Liver (tissue), 8 donors: ENCODE measurements at regions not wholly inside any gene's neighbourhood (a gene's known extent, or its start where the extent isn't known, plus 50 kb on each side); places are given as distances from the start of the nearest gene placed in this dataset.

Experiments used
- DNase-seq: peaks from one replicate; pipeline ENCODE4 v3.0.0-alpha.2; 2017; ENCODE audit warnings: low spot score
- H3K27ac ChIP-seq, 2 donors: one replicate each; pipeline ENCODE4 v1.7.0; 2013; ENCODE audit warnings: inconsistent platforms in 2 of 2, low read length in 2 of 2, control low read depth in 1 of 2, low read depth in 1 of 2, mild to moderate bottlenecking in 1 of 2
- H3K27me3 ChIP-seq, 4 donors: one replicate each; pipeline versions ENCODE4 v1.6.1 to v1.7.0; 2013; ENCODE audit warnings: low read length in 3 of 4, inconsistent platforms in 1 of 4, mild to moderate bottlenecking in 1 of 4, moderate library complexity in 1 of 4; ENCODE audit not compliant: control insufficient read depth in 4 of 4, insufficient read depth in 4 of 4
- H3K36me3 ChIP-seq, 4 donors: one replicate each; pipeline versions ENCODE4 v1.6.1 to v1.7.0; 2013; ENCODE audit warnings: low read length in 3 of 4, mild to moderate bottlenecking in 3 of 4, low read depth in 1 of 4, moderate library complexity in 1 of 4; ENCODE audit not compliant: control insufficient read depth in 4 of 4, insufficient read depth in 3 of 4
- H3K4me1 ChIP-seq, 4 donors: one replicate each; pipeline versions ENCODE4 v1.6.1 to v1.7.0; 2013; ENCODE audit warnings: low read length in 3 of 4, mild to moderate bottlenecking in 3 of 4, moderate library complexity in 1 of 4; ENCODE audit not compliant: control insufficient read depth in 4 of 4, insufficient read depth in 4 of 4
- H3K4me3 ChIP-seq, 3 donors: one replicate each; pipeline versions ENCODE4 v1.6.1 to v1.7.0; 2013; ENCODE audit warnings: low read length in 3 of 3, control low read depth in 1 of 3, low read depth in 1 of 3, mild to moderate bottlenecking in 1 of 3
- H3K9ac ChIP-seq, 2 donors: one replicate each; pipeline ENCODE4 v1.7.0; 2013; ENCODE audit warnings: low read length in 2 of 2, mild to moderate bottlenecking in 2 of 2, moderate library complexity in 2 of 2, control low read depth in 1 of 2, low read depth in 1 of 2
- H3K9me3 ChIP-seq, 4 donors: one replicate each; pipeline versions ENCODE4 v1.6.1 to v1.7.0; 2013; ENCODE audit warnings: low read length in 3 of 4; ENCODE audit not compliant: control insufficient read depth in 4 of 4
- ATF3 ChIP-seq: IDR thresholded peaks from 2 replicates; pipeline ENCODE4 v1.6.1; 2016; ENCODE audit warnings: antibody characterized with exemption
- CTCF ChIP-seq: fragments of 150-350 bp; IDR thresholded peaks from 2 replicates; pipeline ENCODE4 v1.5.1; 2017; ENCODE audit warnings: improper control_type of control experiment, low read depth, low read length; ENCODE audit not compliant: missing input control
- FOXA1 ChIP-seq: IDR thresholded peaks from 2 replicates; pipeline ENCODE4 v1.6.1; 2016; ENCODE audit warnings: antibody characterized with exemption
- FOXA2 ChIP-seq: IDR thresholded peaks from 2 replicates; pipeline ENCODE4 v1.6.1; 2016; ENCODE audit warnings: antibody characterized with exemption
- GABPA ChIP-seq, 2 donors: IDR thresholded peaks in 1 of 2; conservative IDR thresholded peaks in 1 of 2; 2 replicates each; pipeline ENCODE4 v1.6.1; 2016; ENCODE audit warnings: antibody characterized with exemption in 2 of 2, mild to moderate bottlenecking in 1 of 2, moderate library complexity in 1 of 2
- HNF4A ChIP-seq, 2 donors: conservative IDR thresholded peaks; 2 replicates each; pipeline ENCODE4 v1.6.1; 2016; ENCODE audit warnings: antibody characterized with exemption in 2 of 2, mild to moderate bottlenecking in 2 of 2
- JUND ChIP-seq, 2 donors: IDR thresholded peaks; 2 replicates each; pipeline ENCODE4 v1.6.1; 2016; ENCODE audit warnings: antibody characterized with exemption in 2 of 2
- NR2F2 ChIP-seq: IDR thresholded peaks from 2 replicates; pipeline ENCODE4 v1.6.1; 2016; ENCODE audit warnings: antibody characterized with exemption
- SP1 ChIP-seq: IDR thresholded peaks from 2 replicates; pipeline ENCODE4 v1.6.1; 2018; ENCODE audit warnings: antibody characterized with exemption, mild to moderate bottlenecking
- TAF1 ChIP-seq: conservative IDR thresholded peaks from 2 replicates; pipeline ENCODE4 v1.6.1; 2016; ENCODE audit warnings: antibody characterized with exemption, mild to moderate bottlenecking
- YY1 ChIP-seq: IDR thresholded peaks from 2 replicates; pipeline ENCODE4 v1.6.1; 2016; ENCODE audit warnings: antibody characterized with exemption, mild to moderate bottlenecking
- ZBTB33 ChIP-seq: IDR thresholded peaks from 2 replicates; pipeline ENCODE4 v1.6.1; 2016; ENCODE audit warnings: antibody characterized with exemption
- WGBS: extraction: QIAGEN DNeasy Blood & Tissue Kit; methylation state at CpG from one replicate; pipeline ENCODE4 v1.1.7; 2013; 5-methylcytosine and 5-hydroxymethylcytosine counted together
- TF ChIP-seq, protein P1 (sequence below): IDR thresholded peaks from 2 replicates; pipeline ENCODE4 v1.6.1; 2016; ENCODE audit warnings: antibody characterized with exemption, mild to moderate bottlenecking
- donor health status: healthy.
- donor health status: healthy.
- donor health status: healthy.
- donor health status: healthy.
- donor health status: healthy.

GRCh38 chr16:54342966-54343365 is 56.4 kb upstream of the IRX3 start:
- no peak for DNase-seq
- Histone ChIP-seq H3K4me3 (no peak overlapping the region), H3K27me3 (no peaks in the 10 kb centered on the region), H3K9ac (no peak overlapping the region), H3K27ac (no peak overlapping the region), H3K4me1 (no peaks in the 10 kb centered on the region), H3K36me3 (no peaks in the 10 kb centered on the region), H3K9me3 (peaks cover 0 to 6% (median 0%) of the 10 kb centered on the region in 4 donors)
- WGBS: 93% methylated on average over 5 of the region's 5 CpGs
- TF ChIP-seq HNF4A (conservative IDR thresholded peaks at IDR 0.05) (no peak), NR2F2 (no peak), ZBTB33 (no peak), TAF1 (no peak), ATF3 (no peak), FOXA2 (no peak), JUND (IDR thresholded peaks at IDR 0.05) (no peak), FOXA1 (no peak)
- TF ChIP-seq, protein P1, sequence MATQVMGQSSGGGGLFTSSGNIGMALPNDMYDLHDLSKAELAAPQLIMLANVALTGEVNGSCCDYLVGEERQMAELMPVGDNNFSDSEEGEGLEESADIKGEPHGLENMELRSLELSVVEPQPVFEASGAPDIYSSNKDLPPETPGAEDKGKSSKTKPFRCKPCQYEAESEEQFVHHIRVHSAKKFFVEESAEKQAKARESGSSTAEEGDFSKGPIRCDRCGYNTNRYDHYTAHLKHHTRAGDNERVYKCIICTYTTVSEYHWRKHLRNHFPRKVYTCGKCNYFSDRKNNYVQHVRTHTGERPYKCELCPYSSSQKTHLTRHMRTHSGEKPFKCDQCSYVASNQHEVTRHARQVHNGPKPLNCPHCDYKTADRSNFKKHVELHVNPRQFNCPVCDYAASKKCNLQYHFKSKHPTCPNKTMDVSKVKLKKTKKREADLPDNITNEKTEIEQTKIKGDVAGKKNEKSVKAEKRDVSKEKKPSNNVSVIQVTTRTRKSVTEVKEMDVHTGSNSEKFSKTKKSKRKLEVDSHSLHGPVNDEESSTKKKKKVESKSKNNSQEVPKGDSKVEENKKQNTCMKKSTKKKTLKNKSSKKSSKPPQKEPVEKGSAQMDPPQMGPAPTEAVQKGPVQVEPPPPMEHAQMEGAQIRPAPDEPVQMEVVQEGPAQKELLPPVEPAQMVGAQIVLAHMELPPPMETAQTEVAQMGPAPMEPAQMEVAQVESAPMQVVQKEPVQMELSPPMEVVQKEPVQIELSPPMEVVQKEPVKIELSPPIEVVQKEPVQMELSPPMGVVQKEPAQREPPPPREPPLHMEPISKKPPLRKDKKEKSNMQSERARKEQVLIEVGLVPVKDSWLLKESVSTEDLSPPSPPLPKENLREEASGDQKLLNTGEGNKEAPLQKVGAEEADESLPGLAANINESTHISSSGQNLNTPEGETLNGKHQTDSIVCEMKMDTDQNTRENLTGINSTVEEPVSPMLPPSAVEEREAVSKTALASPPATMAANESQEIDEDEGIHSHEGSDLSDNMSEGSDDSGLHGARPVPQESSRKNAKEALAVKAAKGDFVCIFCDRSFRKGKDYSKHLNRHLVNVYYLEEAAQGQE: no peak

- H3K9me3 ChIP-seq: peaks cover 0 to 6% (median 0%) of the 10 kb centered on the region in 4 donors
- DNase-seq: no peak
- TF ChIP-seq HNF4A (conservative IDR thresholded peaks at IDR 0.05): no peak
- no peak for TF ChIP-seq GABPA (IDR thresholded peaks at IDR 0.05 in 1 of 2, conservative IDR thresholded peaks at IDR 0.05 in 1 of 2)
- no peak for TF ChIP-seq CTCF
- no peak for TF ChIP-seq SP1
- TF ChIP-seq YY1: no peak
- TF ChIP-seq FOXA1: no peak
- H3K27ac ChIP-seq: no peak overlapping the region
- no peaks in the 10 kb centered on the region for H3K4me1 ChIP-seq
- no peak overlapping the region for H3K9ac ChIP-seq
- H3K36me3 ChIP-seq: no peaks in the 10 kb centered on the region
- peaks cover 0 to 5% (median 0%) of the 10 kb centered on the region in 4 donors for H3K27me3 ChIP-seq
- WGBS: 81% methylated on average over 16 of the region's 16 CpGs
- no peak overlapping the region for H3K4me3 ChIP-seq
These were observed 55.5 kb upstream of the IRX3 start for GRCh38 chr16:54341892-54342776.
